Vagina (tissue), 2 donors: ENCODE measurements at regions not wholly inside any gene's neighbourhood (a gene's known extent, or its start where the extent isn't known, plus 50 kb on each side); places are given as distances from the start of the nearest gene placed in this dataset.

Experiments used
- DNase-seq, 2 donors: peaks; one replicate each; pipeline ENCODE4 v3.0.0-alpha.2; 2017; ENCODE audit errors: extremely low spot score in 2 of 2
- H3K27ac ChIP-seq: fragments of 200-600 bp; sonication (generic); one replicate; pipeline ENCODE4 v1.5.1; 2019
- H3K27me3 ChIP-seq: fragments of 200-600 bp; sonication (generic); one replicate; pipeline ENCODE4 v1.5.1; 2019
- H3K36me3 ChIP-seq, 2 donors: fragments of 200-600 bp; sonication (generic); one replicate each; pipeline ENCODE4 v1.5.1; 2017 to 2019
- H3K4me1 ChIP-seq: fragments of 200-600 bp; sonication (generic); one replicate; pipeline ENCODE4 v1.5.1; 2019
- H3K4me3 ChIP-seq, 2 donors: fragments of 200-600 bp; sonication (generic); 1 replicate in 1 of 2; 2 replicates in 1 of 2; pipeline ENCODE4 v1.5.1; 2016 to 2019
- H3K9me3 ChIP-seq: fragments of 200-600 bp; sonication (generic); one replicate; pipeline ENCODE4 v1.5.1; 2019
- CTCF ChIP-seq, 3 experiments: fragments of 450-650 bp in 2 of 3; fragments of 200-600 bp in 1 of 3; sonication (generic) in 1 of 3; IDR thresholded peaks; one replicate each; pipeline ENCODE4 v1.5.1; 2017 to 2019; ENCODE audit warnings: antibody characterized with exemption in 3 of 3, mild to moderate bottlenecking in 2 of 3, moderate library complexity in 2 of 3
- POLR2A ChIP-seq, 2 donors: fragments of 450-650 bp; IDR thresholded peaks; one replicate each; pipeline ENCODE4 v1.6.1; 2017; ENCODE audit warnings: antibody characterized with exemption in 2 of 2, mild to moderate bottlenecking in 2 of 2, moderate library complexity in 2 of 2
- POLR2AphosphoS5 ChIP-seq, 2 donors: sonication (generic); formaldehyde crosslinking; IDR thresholded peaks; one replicate each; pipeline ENCODE4 v1.9.0; 2017; ENCODE audit warnings: antibody characterized with exemption in 2 of 2, mild to moderate bottlenecking in 2 of 2, low read depth in 1 of 2; ENCODE audit not compliant: insufficient read depth in 1 of 2
- intact Hi-C: fragments of 100-400 bp; cut with DNase I; formaldehyde crosslinking; loops from one replicate; pipeline ENCODE4 v1.15.1; 2023

GRCh38 chr11:16610213-16610737, 128.2 kb upstream of the C11orf58 start:
- no peak for TF ChIP-seq POLR2AphosphoS5 (IDR thresholded peaks at IDR 0.05; ENCODE audit: insufficient read depth in 1 of 2, low read depth in 1 of 2)
- TF ChIP-seq POLR2A (IDR thresholded peaks at IDR 0.05): no peak
- no peak for TF ChIP-seq CTCF (IDR thresholded peaks at IDR 0.05)

GRCh38 chr11:16609769-16610168, 128.7 kb upstream of the C11orf58 start:
- H3K27me3 ChIP-seq: peaks cover 7% of the 10 kb centered on the region

More at GRCh38 chr11:16610213-16610737, 128.2 kb upstream of the C11orf58 start:
- Histone ChIP-seq H3K36me3 (no peaks in the 10 kb centered on the region), H3K4me3 (no peak overlapping the region), H3K27ac (no peak overlapping the region), H3K27me3 (peaks cover 7% of the 10 kb centered on the region), H3K9me3 (no peaks in the 10 kb centered on the region), H3K4me1 (peaks cover 32% of the 10 kb centered on the region)
- DNase-seq: no peak
- intact Hi-C loops: no loop called here

GRCh38 chr11:16607675-16608644, 130.5 kb upstream of the C11orf58 start:
- no peak for TF ChIP-seq CTCF (IDR thresholded peaks at IDR 0.05)
- H3K9me3 ChIP-seq: no peaks in the 10 kb centered on the region
- H3K27ac ChIP-seq: no peak overlapping the region
- no peak for DNase-seq
- H3K36me3 ChIP-seq: no peaks in the 10 kb centered on the region
- peaks cover 7% of the 10 kb centered on the region for H3K27me3 ChIP-seq
- H3K4me3 ChIP-seq: peak overlapping the region; percentile 53 to 59
- H3K4me1 ChIP-seq: peaks cover 33% of the 10 kb centered on the region
- intact Hi-C loops: loop anchor here (5.0 kb wide), 1 partner anchor 956 kb away; no protein-coding TSS in a partner anchor

More at GRCh38 chr11:16609769-16610168, 128.7 kb upstream of the C11orf58 start:
- Histone ChIP-seq H3K4me3 (no peak overlapping the region), H3K36me3 (no peaks in the 10 kb centered on the region), H3K27ac (no peak overlapping the region), H3K4me1 (peaks cover 34% of the 10 kb centered on the region), H3K9me3 (no peaks in the 10 kb centered on the region)
- TF ChIP-seq CTCF (IDR thresholded peaks at IDR 0.05) (no peak), POLR2AphosphoS5 (IDR thresholded peaks at IDR 0.05; ENCODE audit: insufficient read depth in 1 of 2, low read depth in 1 of 2) (no peak), POLR2A (IDR thresholded peaks at IDR 0.05) (no peak)
- DNase-seq: no peak
- intact Hi-C loops: loop anchor here (5.0 kb wide), 1 partner anchor 957 kb away; no protein-coding TSS in a partner anchor

GRCh38 chr11:16606784-16607674, 131.4 kb upstream of the C11orf58 start:
- Histone ChIP-seq H3K4me3 (peak overlapping the region; percentile 53 to 59), H3K27ac (peak overlapping the region; percentile 71), H3K4me1 (peaks cover 33% of the 10 kb centered on the region), H3K9me3 (no peaks in the 10 kb centered on the region), H3K36me3 (no peaks in the 10 kb centered on the region), H3K27me3 (peaks cover 7% of the 10 kb centered on the region)
- intact Hi-C loops: loop anchor here (5.0 kb wide), 1 partner anchor 955 kb away; no protein-coding TSS in a partner anchor
- DNase-seq: no peak
- TF ChIP-seq POLR2A (IDR thresholded peaks at IDR 0.05) (no peak), POLR2AphosphoS5 (IDR thresholded peaks at IDR 0.05; ENCODE audit: insufficient read depth in 1 of 2, low read depth in 1 of 2) (no peak), CTCF (IDR thresholded peaks at IDR 0.05) (no peak)
